Rectal smooth muscle tissue (tissue), 1 donor: ENCODE measurements at regions not wholly inside any gene's neighbourhood (a gene's known extent, or its start where the extent isn't known, plus 50 kb on each side); places are given as distances from the start of the nearest gene placed in this dataset.
"Not testable (repeated sequence)": the region's sequence is repeated elsewhere in the genome, so short reads cannot be mapped to it uniquely, and the experiment has no call there.

ENCODE experiments used
- H3K27ac ChIP-seq: one replicate; pipeline ENCODE4 v1.7.0; 2013; ENCODE audit warnings: low read depth, low read length, inconsistent platforms
- H3K27me3 ChIP-seq: one replicate; pipeline ENCODE4 v1.7.0; 2013; ENCODE audit warnings: low read length; ENCODE audit not compliant: control insufficient read depth, insufficient read depth
- H3K36me3 ChIP-seq: one replicate; pipeline ENCODE4 v1.7.0; 2013; ENCODE audit warnings: low read length; ENCODE audit not compliant: control insufficient read depth, insufficient read depth
- H3K4me1 ChIP-seq: one replicate; pipeline ENCODE4 v1.7.0; 2013; ENCODE audit warnings: low read length; ENCODE audit not compliant: control insufficient read depth, insufficient read depth
- H3K4me3 ChIP-seq: one replicate; pipeline ENCODE4 v1.7.0; 2013; ENCODE audit warnings: low read length
- H3K9ac ChIP-seq: one replicate; pipeline ENCODE4 v1.7.0; 2013; ENCODE audit warnings: low read length

- Histone ChIP-seq H3K4me1 (no peaks in the 10 kb centered on the region), H3K4me3 (no peak overlapping the region), H3K27me3 (no peaks in the 10 kb centered on the region), H3K9ac (no peak overlapping the region), H3K36me3 (no peaks in the 10 kb centered on the region), H3K27ac (no peak overlapping the region)
These were observed 174.7 kb upstream of the AHI1 start for GRCh38 chr6:135672256-135672655.

- Histone ChIP-seq H3K27me3 (no peaks in the 10 kb centered on the region), H3K36me3 (no peaks in the 10 kb centered on the region)
These were observed 176.2 kb upstream of the AHI1 start for GRCh38 chr6:135673501-135674309.

DNA sequence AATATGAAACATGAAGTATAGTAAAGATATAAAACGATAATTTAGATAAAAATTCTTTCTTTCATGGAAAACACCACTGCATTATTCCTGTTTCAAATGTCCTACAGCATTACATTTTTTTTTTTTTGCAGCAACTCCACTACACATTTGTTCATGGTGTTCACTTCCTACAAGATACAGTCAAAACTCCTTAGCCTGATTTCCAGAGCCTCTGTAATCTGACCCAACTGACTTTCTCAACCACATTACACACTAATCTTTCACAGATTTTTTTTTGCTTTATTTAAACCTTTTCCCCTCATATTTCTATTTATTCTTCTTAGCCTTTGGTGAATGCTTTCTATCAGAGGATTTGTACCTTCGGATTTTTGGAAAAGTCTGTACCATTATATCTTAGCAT, 176.5 kb upstream of the PDE7B start:
- H3K36me3 ChIP-seq = no peaks in the 10 kb centered on the region
- no peaks in the 10 kb centered on the region for H3K27me3 ChIP-seq
- no peak overlapping the region for H3K9ac ChIP-seq
- no peak overlapping the region for H3K27ac ChIP-seq
- no peak overlapping the region for H3K4me3 ChIP-seq
- H3K4me1 ChIP-seq = no peaks in the 10 kb centered on the region

More at GRCh38 chr6:135673501-135674309, 176.2 kb upstream of the AHI1 start:
- Histone ChIP-seq H3K4me1 (no peaks in the 10 kb centered on the region), H3K27ac (no peak overlapping the region), H3K9ac (no peak overlapping the region), H3K4me3 (no peak overlapping the region)

- H3K9ac ChIP-seq = no peak overlapping the region
- H3K4me3 ChIP-seq = no peak overlapping the region
- H3K4me1 ChIP-seq = no peaks in the 10 kb centered on the region
- no peaks in the 10 kb centered on the region for H3K27me3 ChIP-seq
- no peak overlapping the region for H3K27ac ChIP-seq
- H3K36me3 ChIP-seq = no peaks in the 10 kb centered on the region
These were observed 175.6 kb upstream of the PDE7B start for GRCh38 chr6:135675862-135676261.

- Histone ChIP-seq H3K4me3 (no peak overlapping the region), H3K9ac (no peak overlapping the region), H3K4me1 (no peaks in the 10 kb centered on the region), H3K36me3 (no peaks in the 10 kb centered on the region), H3K27ac (no peak overlapping the region), H3K27me3 (no peaks in the 10 kb centered on the region)
These were observed 170.3 kb upstream of the PDE7B start for GRCh38 chr6:135680964-135681913.

- H3K27ac ChIP-seq = no peak overlapping the region
These were observed 164.7 kb upstream of the PDE7B start for GRCh38 chr6:135686784-135687301.

GRCh38 chr6:135688476-135688875, 163.0 kb upstream of the PDE7B start:
- H3K4me1 ChIP-seq, H3K36me3 ChIP-seq, H3K27ac ChIP-seq, H3K9ac ChIP-seq, H3K4me3 ChIP-seq, H3K27me3 ChIP-seq: not testable (repeated sequence)

More at GRCh38 chr6:135686784-135687301, 164.7 kb upstream of the PDE7B start:
- H3K36me3 ChIP-seq = no peaks in the 10 kb centered on the region
- no peak overlapping the region for H3K9ac ChIP-seq
- no peaks in the 10 kb centered on the region for H3K4me1 ChIP-seq
- H3K27me3 ChIP-seq = no peaks in the 10 kb centered on the region
- no peak overlapping the region for H3K4me3 ChIP-seq

DNA sequence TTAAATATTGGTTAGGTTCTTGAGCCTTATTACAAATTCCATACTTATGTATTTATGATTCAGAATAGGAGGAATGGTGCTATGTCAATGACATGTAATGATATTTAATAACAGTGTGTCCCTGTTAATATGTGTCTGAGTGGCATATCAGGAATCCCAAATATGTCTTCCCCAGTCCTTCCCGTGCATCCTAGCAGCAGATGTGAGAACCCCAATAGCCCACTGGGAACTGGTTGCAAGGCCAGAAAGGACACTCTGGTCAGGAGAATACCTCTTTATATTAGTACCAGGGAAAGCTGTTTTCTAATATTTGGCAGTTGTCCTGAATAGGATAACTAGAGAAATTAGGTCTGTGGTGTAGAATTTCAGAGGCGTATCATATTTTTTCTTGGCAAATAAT, 159.1 kb upstream of the PDE7B start:
- Histone ChIP-seq H3K9ac (no peak overlapping the region), H3K4me3 (no peak overlapping the region), H3K27me3 (no peaks in the 10 kb centered on the region), H3K36me3 (no peaks in the 10 kb centered on the region), H3K27ac (no peak overlapping the region), H3K4me1 (no peaks in the 10 kb centered on the region)

GRCh38 chr6:135693811-135694370, 157.6 kb upstream of the PDE7B start:
- Histone ChIP-seq H3K27ac (no peak overlapping the region), H3K4me1 (no peaks in the 10 kb centered on the region), H3K4me3 (no peak overlapping the region), H3K27me3 (no peaks in the 10 kb centered on the region), H3K36me3 (no peaks in the 10 kb centered on the region), H3K9ac (no peak overlapping the region)

DNA sequence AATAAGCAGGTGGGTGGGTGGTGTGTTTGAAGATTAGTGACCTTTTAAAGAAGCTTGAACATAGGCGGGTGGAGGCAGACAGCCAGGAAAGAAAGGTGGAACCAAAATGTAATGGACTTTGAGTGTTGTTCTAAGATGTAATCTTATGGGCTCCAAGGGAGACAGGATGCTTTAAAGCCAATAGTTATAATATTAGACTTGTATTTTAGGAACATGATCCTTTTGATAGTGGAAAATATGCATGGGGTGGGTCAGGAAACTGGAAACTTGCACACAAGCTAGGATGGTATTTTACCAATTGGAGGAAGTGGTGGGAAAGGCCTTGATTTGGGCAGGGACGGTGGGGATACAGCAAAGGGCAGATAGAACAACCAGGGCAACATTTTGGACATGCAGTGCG, 151.8 kb upstream of the PDE7B start:
- no peak overlapping the region for H3K4me3 ChIP-seq
- H3K27ac ChIP-seq = no peak overlapping the region
- H3K27me3 ChIP-seq = no peaks in the 10 kb centered on the region
- H3K36me3 ChIP-seq = no peaks in the 10 kb centered on the region
- no peaks in the 10 kb centered on the region for H3K4me1 ChIP-seq
- no peak overlapping the region for H3K9ac ChIP-seq

DNA sequence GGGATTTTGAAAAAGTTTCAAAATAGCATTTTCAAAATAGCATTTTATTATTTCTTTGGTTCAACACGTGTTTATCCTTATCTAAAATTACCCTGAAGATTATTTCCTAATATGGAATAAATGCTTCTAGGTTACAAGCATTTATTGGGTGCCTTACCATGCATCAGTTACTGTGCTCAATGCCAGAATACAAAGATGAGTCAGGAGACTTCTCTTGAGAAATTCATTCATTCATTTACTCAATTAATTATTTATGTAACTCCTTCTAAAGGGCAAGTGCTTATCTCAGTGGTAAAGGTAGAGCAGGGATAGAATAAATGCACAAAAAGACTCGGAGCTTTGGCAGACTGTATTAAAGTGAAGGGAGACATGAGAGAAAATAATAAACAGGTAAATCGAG, 150.1 kb upstream of the PDE7B start:
- no peaks in the 10 kb centered on the region for H3K4me1 ChIP-seq
- no peak overlapping the region for H3K9ac ChIP-seq
- no peak overlapping the region for H3K4me3 ChIP-seq
- no peaks in the 10 kb centered on the region for H3K27me3 ChIP-seq
- H3K36me3 ChIP-seq = no peaks in the 10 kb centered on the region
- no peak overlapping the region for H3K27ac ChIP-seq

DNA sequence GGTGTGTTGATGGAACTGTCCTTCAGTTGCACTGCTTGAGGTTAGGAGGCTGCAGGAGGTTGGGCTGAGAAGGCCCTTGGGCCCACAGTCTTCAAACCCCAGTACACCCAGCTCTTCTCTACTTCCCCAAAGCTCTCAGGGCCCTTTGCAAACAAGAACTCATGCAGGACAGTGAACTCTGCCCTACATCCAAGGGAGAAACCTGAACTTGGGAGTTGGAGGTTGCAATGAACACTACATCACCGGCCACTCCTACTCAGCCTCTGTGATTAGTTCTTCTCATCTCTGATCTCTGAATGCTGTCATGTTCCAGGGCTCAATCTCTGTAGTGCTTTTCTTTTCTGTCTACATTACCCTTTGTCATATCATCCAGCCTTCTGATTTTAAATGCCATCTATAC, 148.5 kb upstream of the PDE7B start:
- H3K27me3 ChIP-seq = no peaks in the 10 kb centered on the region
- no peak overlapping the region for H3K27ac ChIP-seq
- no peak overlapping the region for H3K9ac ChIP-seq

More for the DNA sequence above, 148.5 kb upstream of the PDE7B start:
- Histone ChIP-seq H3K4me3 (no peak overlapping the region), H3K36me3 (no peaks in the 10 kb centered on the region), H3K4me1 (no peaks in the 10 kb centered on the region)
